Neural cell (in vitro differentiated cells): ENCODE measurements at regions not wholly inside any gene's neighbourhood (a gene's known extent, or its start where the extent isn't known, plus 50 kb on each side); places are given as distances from the start of the nearest gene placed in this dataset.

Source experiments
- H2AFZ ChIP-seq: fragments of 200-600, 300-800 bp; sonication (generic), shearing (Covaris generic); 2 replicates; pipeline ENCODE4 v1.6.0; 2014; ENCODE audit warnings: low read depth, mild to moderate bottlenecking, antibody characterized with exemption, low read length, moderate library complexity
- H3F3A ChIP-seq: fragments of 200-600 bp; shearing (Covaris generic); 2 replicates; pipeline ENCODE4 v1.6.1; 2016; ENCODE audit warnings: mild to moderate bottlenecking, moderate library complexity, mixed read lengths, antibody characterized with exemption, low read length; ENCODE audit not compliant: insufficient read depth, poor library complexity, severe bottlenecking
- H3K27ac ChIP-seq: fragments of 200-600, 300-800 bp; sonication (generic), shearing (Covaris generic); 2 replicates; pipeline ENCODE4 v1.5.1; 2014; ENCODE audit warnings: mild to moderate bottlenecking, low read length, moderate library complexity
- H3K27me3 ChIP-seq: fragments of 300-800, 200-600 bp; sonication (generic), shearing (Covaris generic); 2 replicates; pipeline ENCODE4 v1.6.0; 2014; ENCODE audit warnings: mild to moderate bottlenecking, low read depth, low read length, moderate library complexity; ENCODE audit not compliant: insufficient read depth
- H3K36me3 ChIP-seq: fragments of 300-800, 200-600 bp; sonication (generic), shearing (Covaris generic); 2 replicates; pipeline ENCODE4 v1.5.1; 2014; ENCODE audit warnings: mild to moderate bottlenecking, antibody characterized with exemption, low read length, moderate library complexity; ENCODE audit not compliant: insufficient read depth
- H3K4me2 ChIP-seq: fragments of 300-800, 200-600 bp; sonication (generic), shearing (Covaris generic); 2 replicates; pipeline ENCODE4 v1.6.0; 2014; ENCODE audit warnings: mild to moderate bottlenecking, low read length
- H3K4me3 ChIP-seq: fragments of 300-800, 200-600 bp; sonication (generic), shearing (Covaris generic); 2 replicates; pipeline ENCODE4 v1.5.1; 2014; ENCODE audit warnings: mild to moderate bottlenecking, low read length, moderate library complexity
- H3K79me2 ChIP-seq: fragments of 200-600 bp; shearing (Covaris generic); replicated peaks from 2 replicates; pipeline ENCODE4 v1.6.0; 2014; ENCODE audit warnings: mild to moderate bottlenecking, low read length, moderate library complexity; ENCODE audit not compliant: insufficient read depth
- H3K9ac ChIP-seq: fragments of 300-800, 200-600 bp; sonication (generic), shearing (Covaris generic); 2 replicates; pipeline ENCODE4 v1.6.1; 2016; ENCODE audit warnings: mild to moderate bottlenecking, low read length, mixed read lengths
- H3K9me2 ChIP-seq: fragments of 200-600 bp; shearing (Covaris generic); 2 replicates; pipeline ENCODE4 v1.6.1; 2016; ENCODE audit warnings: mild to moderate bottlenecking, low read length, mixed read lengths; ENCODE audit not compliant: insufficient read depth
- H3K9me3 ChIP-seq: fragments of 200-600, 300-800 bp; sonication (generic), shearing (Covaris generic); 2 replicates; pipeline ENCODE4 v1.6.1; 2016; ENCODE audit warnings: mild to moderate bottlenecking, mixed run types, low read length, moderate library complexity, mixed read lengths
- H4K20me1 ChIP-seq: fragments of 200-600 bp; shearing (Covaris generic); 2 replicates; pipeline ENCODE4 v1.6.1; 2016; ENCODE audit warnings: mild to moderate bottlenecking, mixed run types; ENCODE audit not compliant: insufficient read depth
- EP300 ChIP-seq: fragments of 450-650 bp; conservative IDR thresholded peaks from 2 replicates; pipeline ENCODE4 v1.6.1; 2014; ENCODE audit warnings: antibody characterized with exemption, mild to moderate bottlenecking, moderate library complexity; ENCODE audit not compliant: poor library complexity, severe bottlenecking
- EZH2 ChIP-seq: fragments of 200-600, 300-800 bp; shearing (Covaris generic), sonication (generic); IDR thresholded peaks from 2 replicates; pipeline ENCODE4 v1.6.1; 2014; ENCODE audit warnings: antibody characterized with exemption, low read length, borderline replicate concordance, mild to moderate bottlenecking; ENCODE audit not compliant: insufficient read depth, poor library complexity, severe bottlenecking
- MXI1 ChIP-seq: fragments of 450-650 bp; conservative IDR thresholded peaks from 2 replicates; pipeline ENCODE4 v1.6.1; 2014; ENCODE audit warnings: antibody characterized with exemption, mild to moderate bottlenecking; ENCODE audit not compliant: poor library complexity, severe bottlenecking
- POLR2AphosphoS5 ChIP-seq: IDR thresholded peaks from 2 replicates; pipeline ENCODE4 v1.6.1; 2012
- RAD21 ChIP-seq: fragments of 450-650 bp; conservative IDR thresholded peaks from 2 replicates; pipeline ENCODE4 v1.6.1; 2014; ENCODE audit warnings: antibody characterized with exemption, mild to moderate bottlenecking, moderate library complexity
- REST ChIP-seq: IDR thresholded peaks from 2 replicates; pipeline ENCODE4 v1.6.1; 2012; ENCODE audit warnings: borderline replicate concordance
- SMC3 ChIP-seq: fragments of 450-650 bp; conservative IDR thresholded peaks from 2 replicates; pipeline ENCODE4 v1.6.1; 2014; ENCODE audit warnings: antibody characterized with exemption, mild to moderate bottlenecking, moderate library complexity; ENCODE audit not compliant: poor library complexity
- TAF1 ChIP-seq: IDR thresholded peaks from 2 replicates; pipeline ENCODE4 v1.6.1; 2012; ENCODE audit warnings: low read depth
- TF ChIP-seq, protein P1 (sequence below): fragments of 450-650 bp; IDR thresholded peaks from 2 replicates; pipeline ENCODE4 v1.5.1; 2014; ENCODE audit warnings: antibody characterized with exemption, mild to moderate bottlenecking, moderate library complexity; ENCODE audit not compliant: poor library complexity, severe bottlenecking

DNA sequence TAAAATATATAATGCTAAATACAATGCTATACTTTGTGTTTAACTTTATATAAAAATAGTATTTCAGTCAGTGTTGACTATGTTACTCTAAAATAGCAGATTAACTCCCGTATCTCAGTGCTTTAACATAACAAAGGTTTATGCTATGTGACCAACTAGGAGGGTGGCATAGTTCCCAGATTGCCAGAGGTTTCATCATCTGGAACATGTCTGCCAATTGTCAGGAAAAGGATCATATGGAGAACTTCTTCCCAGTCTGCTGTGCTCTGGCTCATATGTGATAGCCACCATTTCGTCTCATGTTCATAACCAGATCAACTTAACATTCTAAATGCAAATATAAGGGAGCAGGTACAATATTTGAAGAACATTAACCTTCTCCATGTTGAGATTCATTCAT, 720.2 kb downstream of the MCTP2 start:
- no peak overlapping the region for H3K27ac ChIP-seq
- H3K9ac ChIP-seq, result no peak overlapping the region
- no peaks in the 10 kb centered on the region for H3K9me3 ChIP-seq
- no peaks in the 10 kb centered on the region for H3K27me3 ChIP-seq
- no peak overlapping the region for H2AFZ ChIP-seq
- TF ChIP-seq RAD21 (no peak), EP300 (no peak), MXI1 (no peak), POLR2AphosphoS5 (no peak), TAF1 (no peak), EZH2 (no peak), REST (no peak), SMC3 (no peak)
- TF ChIP-seq, protein P1, sequence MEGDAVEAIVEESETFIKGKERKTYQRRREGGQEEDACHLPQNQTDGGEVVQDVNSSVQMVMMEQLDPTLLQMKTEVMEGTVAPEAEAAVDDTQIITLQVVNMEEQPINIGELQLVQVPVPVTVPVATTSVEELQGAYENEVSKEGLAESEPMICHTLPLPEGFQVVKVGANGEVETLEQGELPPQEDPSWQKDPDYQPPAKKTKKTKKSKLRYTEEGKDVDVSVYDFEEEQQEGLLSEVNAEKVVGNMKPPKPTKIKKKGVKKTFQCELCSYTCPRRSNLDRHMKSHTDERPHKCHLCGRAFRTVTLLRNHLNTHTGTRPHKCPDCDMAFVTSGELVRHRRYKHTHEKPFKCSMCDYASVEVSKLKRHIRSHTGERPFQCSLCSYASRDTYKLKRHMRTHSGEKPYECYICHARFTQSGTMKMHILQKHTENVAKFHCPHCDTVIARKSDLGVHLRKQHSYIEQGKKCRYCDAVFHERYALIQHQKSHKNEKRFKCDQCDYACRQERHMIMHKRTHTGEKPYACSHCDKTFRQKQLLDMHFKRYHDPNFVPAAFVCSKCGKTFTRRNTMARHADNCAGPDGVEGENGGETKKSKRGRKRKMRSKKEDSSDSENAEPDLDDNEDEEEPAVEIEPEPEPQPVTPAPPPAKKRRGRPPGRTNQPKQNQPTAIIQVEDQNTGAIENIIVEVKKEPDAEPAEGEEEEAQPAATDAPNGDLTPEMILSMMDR, result no peak
- H4K20me1 ChIP-seq, result no peaks in the 10 kb centered on the region
- no peak overlapping the region for H3K4me3 ChIP-seq
- no peaks in the 10 kb centered on the region for H3K36me3 ChIP-seq
- no peaks in the 10 kb centered on the region for H3K9me2 ChIP-seq
- H3F3A ChIP-seq, result no peaks in the 10 kb centered on the region
- no peak overlapping the region for H3K4me2 ChIP-seq
- H3K79me2 ChIP-seq, result no peaks in the 10 kb centered on the region

DNA sequence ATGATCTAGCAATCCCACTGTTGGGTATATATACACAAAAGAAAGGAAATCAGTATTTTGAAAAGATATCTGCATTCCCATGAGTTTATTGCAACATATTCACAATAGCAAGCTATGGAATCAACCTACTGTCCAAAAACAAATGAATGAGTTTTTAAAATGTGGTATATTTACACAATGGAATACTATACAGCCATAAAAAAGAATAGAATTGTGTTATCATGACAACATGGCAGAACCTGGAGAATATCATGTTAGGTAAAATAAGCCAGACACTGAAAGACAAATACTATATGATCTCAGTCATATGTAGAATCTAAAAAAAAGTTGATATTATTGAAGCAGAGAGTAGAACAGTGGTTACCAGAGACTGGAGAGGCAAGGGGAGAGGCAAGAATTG, 732.6 kb downstream of the MCTP2 start:
- Histone ChIP-seq H3K4me2 (no peak overlapping the region), H3K27ac (no peak overlapping the region), H4K20me1 (no peaks in the 10 kb centered on the region), H2AFZ (no peak overlapping the region), H3K9me2 (no peaks in the 10 kb centered on the region), H3F3A (no peaks in the 10 kb centered on the region), H3K27me3 (no peaks in the 10 kb centered on the region), H3K4me3 (no peak overlapping the region), H3K9ac (no peak overlapping the region), H3K79me2 (no peaks in the 10 kb centered on the region), H3K9me3 (no peaks in the 10 kb centered on the region), H3K36me3 (no peaks in the 10 kb centered on the region)
- TF ChIP-seq SMC3, result no peak
- TF ChIP-seq EZH2, result no peak
- TF ChIP-seq RAD21, result no peak
- no peak for TF ChIP-seq EP300
- TF ChIP-seq POLR2AphosphoS5, result no peak
- TF ChIP-seq, protein P1, result no peak
- TF ChIP-seq REST, result no peak
- no peak for TF ChIP-seq TAF1
- no peak for TF ChIP-seq MXI1
